ENCODE measurements at regions not wholly inside any gene's neighbourhood (a gene's known extent, or its start where the extent isn't known, plus 50 kb on each side); places are given as distances from the start of the nearest gene placed in this dataset.

DNA sequence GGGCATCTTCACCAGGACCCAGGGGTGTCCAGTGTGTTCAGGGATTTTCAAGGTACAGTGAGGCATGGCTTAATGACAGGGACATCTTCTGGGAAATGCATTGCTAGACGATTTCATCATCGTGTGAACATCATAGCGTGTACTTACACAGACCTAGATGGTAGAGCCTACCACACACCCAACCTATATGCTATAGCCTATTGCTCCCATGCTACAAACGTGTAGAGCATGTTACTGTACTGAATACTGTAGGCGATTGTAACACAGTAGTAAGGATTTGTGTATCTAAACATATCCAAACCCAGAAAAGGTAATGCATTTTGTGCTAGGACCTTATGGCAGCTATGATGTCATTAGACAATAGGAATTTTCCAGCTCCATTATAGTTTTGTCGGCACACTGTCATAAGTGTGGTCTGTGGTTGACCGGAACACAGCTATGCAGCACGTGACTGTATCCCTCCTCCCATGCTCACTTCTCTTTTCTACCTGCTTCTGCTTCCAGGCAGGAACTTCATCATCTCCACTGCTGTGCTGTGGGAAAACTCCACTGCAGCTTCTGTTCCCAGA lies 416.2 kb upstream of the NFE2L3 start:
- TF ChIP-seq, protein P1, sequence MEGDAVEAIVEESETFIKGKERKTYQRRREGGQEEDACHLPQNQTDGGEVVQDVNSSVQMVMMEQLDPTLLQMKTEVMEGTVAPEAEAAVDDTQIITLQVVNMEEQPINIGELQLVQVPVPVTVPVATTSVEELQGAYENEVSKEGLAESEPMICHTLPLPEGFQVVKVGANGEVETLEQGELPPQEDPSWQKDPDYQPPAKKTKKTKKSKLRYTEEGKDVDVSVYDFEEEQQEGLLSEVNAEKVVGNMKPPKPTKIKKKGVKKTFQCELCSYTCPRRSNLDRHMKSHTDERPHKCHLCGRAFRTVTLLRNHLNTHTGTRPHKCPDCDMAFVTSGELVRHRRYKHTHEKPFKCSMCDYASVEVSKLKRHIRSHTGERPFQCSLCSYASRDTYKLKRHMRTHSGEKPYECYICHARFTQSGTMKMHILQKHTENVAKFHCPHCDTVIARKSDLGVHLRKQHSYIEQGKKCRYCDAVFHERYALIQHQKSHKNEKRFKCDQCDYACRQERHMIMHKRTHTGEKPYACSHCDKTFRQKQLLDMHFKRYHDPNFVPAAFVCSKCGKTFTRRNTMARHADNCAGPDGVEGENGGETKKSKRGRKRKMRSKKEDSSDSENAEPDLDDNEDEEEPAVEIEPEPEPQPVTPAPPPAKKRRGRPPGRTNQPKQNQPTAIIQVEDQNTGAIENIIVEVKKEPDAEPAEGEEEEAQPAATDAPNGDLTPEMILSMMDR (IDR thresholded peaks at IDR 0.05): no peak
- TF ChIP-seq POLR2A (IDR thresholded peaks at IDR 0.05): no peak

All from Peyer's patch (tissue), 4 donors.